ENCODE measurements at regions not wholly inside any gene's neighbourhood (a gene's known extent, or its start where the extent isn't known, plus 50 kb on each side); places are given as distances from the start of the nearest gene placed in this dataset.

DNA sequence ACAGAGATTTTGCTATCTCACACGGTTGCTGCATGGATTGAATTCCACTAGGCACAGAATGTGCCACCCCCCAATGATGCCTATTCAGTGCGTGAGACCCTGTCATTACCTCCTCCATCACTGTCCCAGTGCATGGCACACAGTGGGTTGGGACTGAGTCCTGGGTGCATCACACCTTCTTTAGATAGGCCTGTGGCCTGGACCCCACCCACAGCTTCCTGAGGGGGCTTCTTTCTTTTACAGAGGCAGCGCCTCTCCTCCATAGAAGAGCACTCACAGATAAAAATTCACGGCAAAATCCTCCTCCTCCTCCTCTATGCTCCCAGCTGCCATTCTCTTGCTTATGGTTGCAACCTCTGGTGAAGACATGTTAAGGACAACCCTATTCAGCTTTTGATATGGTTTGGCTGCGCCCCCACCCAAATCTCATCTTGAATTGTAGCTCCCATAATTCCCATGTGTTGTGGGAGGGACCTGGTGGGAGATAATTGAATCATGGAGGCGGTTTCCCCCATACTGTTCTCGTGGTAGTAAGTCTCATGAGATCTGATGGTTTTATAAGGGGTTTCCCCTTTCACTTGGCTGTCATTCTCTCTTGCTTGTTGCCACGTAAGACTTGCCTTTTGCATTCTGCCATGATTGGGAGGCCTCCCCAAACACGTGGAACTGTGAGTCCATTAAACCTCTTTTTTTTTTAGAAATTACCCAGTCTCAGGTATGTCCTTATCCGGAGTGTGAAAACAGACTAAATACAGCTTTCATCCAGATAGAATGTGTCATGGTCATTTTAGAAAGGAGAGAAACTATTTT lies 147.6 kb downstream of the KLF13 start:
- DNase-seq: peak in 1 of 2 experiments; percentile 42

- DNase-seq: no peak
These were observed 149.7 kb downstream of the KLF13 start for GRCh38 chr15:31476236-31476810.

DNA sequence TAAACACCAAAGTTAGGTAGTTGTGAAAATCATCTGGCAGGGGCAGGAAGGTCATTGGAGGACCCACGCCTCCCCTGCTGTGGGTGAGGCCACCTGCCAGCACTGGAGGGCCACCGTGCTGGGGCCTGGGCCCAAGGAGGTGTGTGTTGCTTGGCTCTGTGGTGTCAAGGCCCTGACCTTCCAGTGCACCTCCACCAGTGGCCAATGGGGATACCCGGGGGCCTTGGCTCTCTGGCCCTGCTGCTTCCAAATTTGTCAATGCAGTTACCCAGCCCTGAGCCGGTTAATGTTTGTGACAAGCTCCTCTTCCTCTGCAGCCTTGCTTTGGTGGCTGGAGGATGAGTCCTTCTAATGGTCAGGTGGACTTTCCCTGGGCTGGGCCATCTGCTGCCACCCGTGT lies 150.2 kb downstream of the KLF13 start:
- no peak for DNase-seq

DNA sequence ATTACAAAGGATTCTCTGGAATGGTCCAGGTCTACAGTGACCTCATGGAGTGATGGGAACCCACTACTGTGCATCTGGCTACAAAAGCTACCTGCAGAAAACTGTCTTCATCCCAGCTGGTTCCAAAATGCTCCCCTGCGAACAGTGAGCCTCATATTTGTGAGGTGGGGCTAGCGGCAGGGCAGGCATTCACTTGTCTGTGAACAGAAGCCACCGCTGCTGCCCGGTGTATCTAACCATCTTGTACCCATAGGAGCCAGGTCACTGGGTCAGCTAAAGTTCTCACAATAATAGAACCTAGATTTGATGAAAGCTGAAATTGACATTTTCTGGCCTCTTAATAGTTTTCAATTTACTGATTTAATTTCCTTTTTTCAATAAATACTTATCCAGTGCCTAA lies 150.7 kb downstream of the KLF13 start:
- DNase-seq: no peak

DNA sequence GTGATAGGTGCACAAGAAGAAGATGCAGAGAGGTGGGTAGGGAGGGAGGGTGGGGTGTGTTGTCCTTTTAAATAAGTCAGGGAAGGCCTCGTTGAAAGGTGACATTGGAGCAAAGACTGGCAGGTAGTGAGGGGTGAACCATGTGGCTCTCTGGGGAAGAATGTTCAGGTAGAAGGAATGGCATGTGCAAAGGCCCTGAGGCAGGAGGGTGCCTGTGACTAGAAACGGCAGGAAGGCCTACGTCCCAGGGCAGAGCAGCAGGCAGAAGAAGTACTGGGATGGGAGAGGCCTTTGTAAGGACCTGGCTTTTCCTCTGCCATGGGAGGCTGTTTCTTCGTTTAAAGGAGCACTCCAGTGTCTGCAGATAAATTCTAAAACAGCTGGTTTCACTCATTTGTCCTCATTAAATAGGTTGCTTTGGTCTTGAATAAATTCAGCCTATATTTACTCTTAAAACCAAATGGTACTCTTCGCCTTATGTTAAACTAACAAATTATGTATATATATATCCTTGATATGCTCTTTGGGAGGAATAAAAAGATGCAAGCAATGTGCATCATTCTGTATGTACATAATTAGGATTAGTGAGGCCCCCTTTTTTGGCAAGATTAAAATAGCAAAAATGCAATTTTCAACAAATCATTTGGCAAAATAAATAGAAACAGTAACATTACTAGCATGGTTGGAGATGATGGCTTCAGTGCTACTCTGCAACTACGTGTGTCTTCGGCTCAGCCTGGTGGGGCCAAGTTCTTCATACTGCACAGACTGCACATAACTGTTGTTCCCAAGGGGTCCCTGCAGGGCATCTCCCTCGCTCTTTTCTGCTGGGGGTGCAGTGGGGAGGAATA lies 151.4 kb downstream of the KLF13 start:
- no peak for DNase-seq

DNA sequence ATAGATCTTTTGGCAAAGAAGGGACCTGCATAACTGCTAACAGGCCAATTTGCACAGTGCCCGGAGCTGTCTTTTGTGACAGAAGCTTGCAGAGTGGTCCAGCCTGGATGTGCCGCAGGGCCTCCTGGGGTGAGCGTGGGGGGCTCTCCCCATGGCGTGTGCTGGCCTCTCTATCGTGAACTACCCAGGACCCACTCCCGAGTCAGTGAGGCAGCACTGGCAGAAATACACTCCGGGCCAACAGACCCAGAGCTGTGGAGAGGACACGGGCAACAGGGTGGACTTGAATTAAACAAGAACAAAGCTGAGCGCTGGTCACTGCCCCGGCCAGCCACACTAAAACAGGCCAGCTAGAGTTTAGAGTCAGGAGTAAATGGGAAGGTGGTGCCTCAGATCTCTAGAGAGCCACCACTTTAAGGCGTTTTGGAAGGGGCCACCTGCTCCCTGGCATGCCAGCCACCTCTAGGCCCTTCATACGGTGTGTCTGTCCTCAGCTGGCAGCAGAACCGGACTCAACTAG lies 152.1 kb downstream of the KLF13 start:
- DNase-seq: no peak

DNA sequence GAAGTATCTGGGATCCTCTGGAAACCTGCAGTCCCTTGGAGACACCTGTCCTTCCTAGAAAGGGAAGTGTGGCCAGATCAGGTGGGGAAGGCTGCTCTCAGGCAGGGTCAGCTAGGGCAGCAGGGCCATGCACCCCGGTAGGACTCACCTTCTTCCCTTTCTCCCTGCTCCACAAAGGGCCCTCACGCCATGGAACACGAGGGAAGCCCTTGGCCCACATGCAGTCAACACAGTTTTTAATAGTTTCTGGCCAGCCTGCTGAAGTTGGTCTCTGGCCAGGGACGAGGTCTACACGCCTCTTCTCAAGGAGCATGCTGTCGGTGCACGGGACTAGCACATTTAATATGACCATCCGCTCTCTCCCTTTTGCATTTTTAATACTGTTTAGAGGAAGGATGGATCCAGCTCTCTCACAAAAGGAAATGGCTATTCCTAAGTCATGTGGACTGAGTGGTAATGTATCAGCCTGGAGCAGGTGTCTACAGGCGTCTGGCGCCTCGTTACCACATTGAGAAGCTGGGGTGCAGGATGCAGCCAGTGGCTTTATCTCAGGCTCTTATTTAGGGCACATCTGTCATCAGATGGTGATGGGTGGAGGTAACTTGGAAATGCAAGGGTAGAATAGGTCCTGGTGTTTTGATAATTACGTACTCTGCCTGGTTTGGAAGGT lies 153.9 kb downstream of the KLF13 start:
- DNase-seq: no peak

GRCh38 chr15:31481142-31481541 lies 154.5 kb downstream of the KLF13 start:
- no peak for DNase-seq

DNA sequence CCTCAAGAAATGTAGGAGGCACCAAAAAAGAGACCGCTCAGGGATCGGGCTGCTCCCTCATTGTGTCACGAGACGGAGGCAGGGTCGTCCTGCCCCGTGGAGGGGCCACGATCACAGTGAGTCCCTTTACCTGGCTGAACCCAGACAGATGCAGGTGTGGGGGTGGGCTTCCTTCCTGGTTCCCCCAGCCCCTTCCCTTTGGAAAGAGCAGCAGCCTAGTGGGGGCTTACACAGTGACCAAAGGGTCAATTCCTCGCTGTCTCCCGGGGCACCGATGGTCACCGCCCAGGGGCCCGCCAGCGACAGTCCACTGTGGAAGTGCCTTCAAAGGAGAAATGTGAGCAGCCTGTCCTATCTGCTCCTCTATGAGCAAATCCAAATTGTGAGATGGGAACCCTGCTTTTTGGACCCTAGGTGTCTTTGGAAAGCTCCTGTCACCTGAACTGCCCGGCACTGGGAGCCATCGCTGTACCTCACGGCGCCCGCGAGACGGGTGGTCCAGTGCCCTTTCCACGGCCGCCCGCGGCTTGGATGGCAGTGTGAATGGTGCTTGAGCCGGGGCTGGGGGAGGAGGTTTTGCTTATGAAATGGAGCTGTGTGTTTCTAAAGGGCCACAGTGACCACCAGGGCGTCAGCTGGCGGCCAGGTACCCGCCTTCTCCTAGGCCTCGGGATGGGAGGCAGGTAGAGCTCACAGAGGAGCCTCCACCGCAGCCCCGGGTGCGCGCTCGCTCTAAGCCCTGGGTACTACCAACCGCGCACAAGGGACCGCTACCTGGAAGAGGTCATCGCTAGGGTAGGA lies 155.7 kb downstream of the KLF13 start:
- DNase-seq: no peak

DNA sequence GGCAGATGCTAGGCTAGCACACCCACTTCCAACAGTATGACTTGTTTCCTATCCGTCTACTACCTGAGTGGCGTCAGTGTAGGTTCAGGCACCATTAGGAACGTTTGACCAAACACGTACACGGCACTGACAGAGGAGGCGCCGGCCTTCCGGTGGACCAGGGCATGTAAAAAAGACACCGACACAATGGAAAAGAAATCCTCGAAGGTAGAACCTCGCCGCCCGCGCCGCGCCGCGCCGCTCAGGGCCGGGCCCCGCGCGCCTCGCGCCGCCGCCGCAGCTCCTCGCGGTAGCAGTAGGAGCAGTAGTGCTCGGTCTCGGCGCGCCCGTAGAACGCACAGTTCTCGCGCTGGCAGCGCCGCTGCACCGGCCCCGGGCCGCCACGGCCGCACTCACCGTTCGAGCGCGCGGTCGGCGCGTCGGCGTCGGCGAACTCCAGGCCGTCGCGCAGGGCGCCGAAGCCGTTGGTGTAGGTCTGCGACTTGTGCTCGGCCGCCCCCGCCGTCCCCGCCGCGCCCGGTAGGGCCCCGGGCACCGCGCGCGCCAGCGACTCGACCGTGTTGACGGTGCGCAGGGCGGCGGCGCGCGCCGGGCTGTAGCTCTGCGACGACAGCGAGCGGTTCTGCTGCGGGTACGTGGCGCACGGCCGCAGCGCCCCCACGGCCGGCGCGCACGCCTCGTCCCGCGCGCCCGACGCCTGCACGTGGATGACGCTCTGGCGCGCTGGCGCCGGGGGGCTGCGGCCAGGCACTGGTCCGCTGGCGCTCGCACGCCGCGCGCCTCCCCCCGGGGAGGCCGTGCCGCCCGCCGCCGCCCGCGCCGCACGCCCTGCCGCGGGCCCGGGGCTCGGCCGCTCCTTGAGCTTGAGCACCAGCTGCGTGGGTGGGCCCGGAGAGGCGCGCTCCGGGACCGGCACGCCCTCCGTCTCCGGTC lies 156.7 kb downstream of the KLF13 start:
- peak; percentile 74 to 82 for DNase-seq

DNA sequence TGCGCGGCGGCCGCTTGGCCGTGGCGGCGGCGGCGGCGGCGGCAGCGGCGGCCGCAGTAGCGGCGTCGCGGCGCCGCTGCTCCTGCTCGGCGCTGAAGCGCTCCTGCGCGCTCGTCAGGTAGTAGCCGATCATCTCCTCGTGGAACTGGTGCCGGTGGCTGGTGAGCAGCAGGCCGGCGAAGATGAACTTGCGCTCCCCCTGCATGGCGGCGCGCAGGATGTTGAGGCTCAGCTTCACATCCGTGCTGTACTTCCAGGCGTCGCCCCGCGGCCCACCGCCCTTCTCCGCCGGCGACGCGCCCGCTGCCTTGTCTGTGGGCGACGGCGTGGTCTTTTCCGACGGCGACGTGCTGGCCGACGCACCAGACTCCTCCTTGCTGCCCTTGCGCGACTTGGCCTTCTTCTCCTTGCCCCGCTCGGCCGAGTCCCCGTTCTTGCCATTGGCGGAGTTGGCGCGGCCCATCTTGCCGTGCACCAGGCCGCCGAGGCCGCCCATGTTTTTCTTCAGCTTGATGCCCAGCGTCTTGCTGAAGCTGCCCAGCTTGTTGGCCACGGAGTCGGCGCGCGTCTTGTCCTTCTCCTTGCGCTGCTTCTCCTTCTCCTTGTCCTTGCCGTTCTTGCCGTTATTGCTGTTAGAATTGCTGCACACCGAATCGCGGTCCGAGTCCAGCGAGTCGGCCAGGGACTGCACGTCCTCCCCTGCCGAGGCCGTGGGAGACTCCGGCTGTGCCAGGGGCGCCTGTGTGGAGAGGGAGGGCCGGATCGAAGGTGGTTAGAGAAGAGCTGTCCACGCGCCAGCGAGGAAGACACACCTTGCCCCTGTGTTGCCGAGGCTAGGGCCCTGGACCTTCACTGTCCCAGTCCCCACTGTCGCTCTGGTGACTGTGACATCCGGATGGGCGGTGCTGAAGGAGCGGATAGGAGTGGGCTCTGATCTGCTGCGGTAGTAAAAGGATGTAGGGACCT lies 157.6 kb downstream of the KLF13 start:
- peak in 1 of 2 experiments; percentile 30 for DNase-seq

DNA sequence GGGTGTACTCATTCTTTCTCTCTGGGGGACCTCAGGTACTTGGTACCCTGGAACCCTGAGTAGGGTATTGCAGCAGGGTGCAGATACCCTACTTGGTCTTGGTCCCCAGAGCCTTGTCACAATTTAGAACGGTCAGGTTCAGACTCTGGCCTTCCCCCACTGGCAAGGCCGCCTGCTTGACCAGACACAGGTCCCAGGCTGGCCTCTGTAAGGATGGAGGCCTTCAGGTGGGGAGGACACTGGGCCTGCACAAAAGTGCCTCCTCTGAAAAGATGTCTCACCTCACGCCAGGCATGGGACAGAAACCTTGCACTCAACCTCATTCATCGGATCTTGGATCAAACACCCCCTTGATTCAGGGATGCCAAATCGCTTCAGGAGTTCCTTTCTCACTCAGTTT lies 158.4 kb downstream of the KLF13 start:
- no peak for DNase-seq

DNA sequence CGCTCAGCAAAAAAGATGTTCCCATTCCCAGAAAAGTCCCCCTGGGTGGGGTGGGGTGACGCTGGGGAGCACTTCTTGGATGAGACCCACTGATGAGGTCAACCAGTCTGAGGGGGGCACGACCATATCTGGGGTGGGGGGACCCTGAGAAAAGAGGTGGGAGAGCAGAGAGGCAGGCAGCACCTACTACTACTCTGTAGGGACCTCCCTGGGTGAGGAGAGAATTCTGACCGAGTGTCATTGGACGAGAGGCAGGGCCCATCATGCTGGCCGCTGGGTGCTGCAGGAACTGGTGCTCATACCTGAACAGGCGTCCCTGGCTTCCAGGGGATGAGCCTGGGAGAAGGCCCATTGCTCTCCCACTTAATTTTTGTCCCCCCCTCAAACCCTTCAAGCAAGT lies 158.8 kb downstream of the KLF13 start:
- no peak for DNase-seq

DNA sequence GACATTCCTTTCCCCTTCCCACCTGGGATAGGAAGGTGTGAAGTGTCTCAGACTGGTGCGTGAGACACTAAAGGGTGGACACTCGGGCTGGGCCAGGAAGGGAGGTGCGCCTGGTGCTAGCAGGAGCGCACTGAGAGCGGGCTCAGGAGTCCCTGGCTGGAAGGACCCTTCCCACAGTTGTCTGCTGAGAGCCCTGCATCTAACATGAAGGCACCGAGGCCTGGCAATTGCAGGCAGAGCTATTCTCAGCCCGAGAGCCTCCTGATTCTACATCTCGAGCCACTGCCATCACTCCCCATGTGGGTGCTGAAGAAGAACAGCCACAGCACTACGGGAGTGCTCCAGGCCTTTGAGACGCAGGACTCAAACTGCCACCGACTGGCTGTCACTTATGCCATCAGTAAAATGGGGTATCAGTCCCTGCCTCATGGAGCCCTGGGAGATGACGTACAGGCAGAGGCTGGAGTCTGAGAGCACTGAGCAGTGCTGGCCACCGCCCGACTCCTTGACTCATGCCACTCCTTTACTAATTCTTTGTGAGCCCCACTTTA lies 159.4 kb downstream of the KLF13 start:
- DNase-seq: no peak

DNA sequence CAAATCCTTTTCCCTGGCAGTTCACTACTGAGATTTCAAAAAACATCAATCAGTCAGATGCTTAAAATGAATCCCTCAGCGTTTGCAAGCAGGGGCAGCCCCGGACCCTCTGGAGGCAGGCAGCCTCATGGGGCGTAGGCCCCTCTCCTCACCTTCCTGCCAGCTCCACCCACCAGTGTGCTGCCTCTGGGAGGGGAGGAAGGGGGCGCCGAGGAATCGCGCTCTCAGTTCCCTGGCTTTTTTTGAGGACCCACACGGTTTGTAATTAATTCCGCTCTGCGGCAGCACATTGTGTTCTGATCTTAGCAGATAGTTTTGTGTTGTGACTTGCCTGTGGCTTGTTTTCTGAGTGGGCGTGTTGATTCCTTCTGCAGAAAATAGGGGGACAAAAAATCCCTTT lies 159.9 kb downstream of the KLF13 start:
- no peak for DNase-seq

- no peak for DNase-seq
These were observed 160.5 kb downstream of the KLF13 start for GRCh38 chr15:31486906-31487695.

DNA sequence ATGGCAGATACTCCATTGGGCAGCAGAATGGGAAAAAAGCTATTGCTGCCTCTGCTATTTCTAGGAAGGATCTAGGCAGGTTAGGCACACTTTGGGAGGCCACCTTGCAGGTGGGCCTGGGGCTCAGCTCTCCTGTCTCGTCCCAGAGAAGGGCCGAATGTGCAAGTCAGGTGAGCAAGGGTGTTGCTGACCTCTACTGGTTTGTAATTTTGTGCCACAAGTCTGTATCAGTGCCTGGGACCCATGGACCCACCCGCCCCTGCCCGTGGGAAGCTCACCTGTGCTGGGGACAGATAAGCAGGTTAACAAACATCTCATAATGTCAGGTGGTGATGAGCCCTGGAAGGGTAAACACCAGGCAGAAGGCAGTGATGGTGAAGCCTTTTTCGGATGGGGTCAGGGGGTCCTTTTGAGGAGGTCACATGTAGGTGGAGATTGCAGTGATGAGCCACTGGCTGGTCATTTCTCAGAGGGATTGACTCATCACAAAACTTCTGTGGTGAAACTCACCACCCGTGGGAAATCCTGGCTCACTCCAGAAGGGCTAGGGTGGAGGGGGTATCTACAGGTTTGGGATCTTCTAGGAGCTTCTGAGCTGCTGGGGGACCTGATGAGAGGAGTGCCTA lies 161.3 kb downstream of the KLF13 start:
- peak; percentile 41 to 61 for DNase-seq

Measured in activated CD4-positive, alpha-beta T cell treated with anti-CD3 and anti-CD28 coated beads, Interleukin-2, amount 50 U/mL, for 48 hours (primary cell).